Endothelial cell of umbilical vein (primary cell): ENCODE measurements at regions not wholly inside any gene's neighbourhood (a gene's known extent, or its start where the extent isn't known, plus 50 kb on each side); places are given as distances from the start of the nearest gene placed in this dataset.

Source experiments
- BruUV-seq: library from RNA; stranded (reverse); fragments of 400-500 nt; replicated peaks from 2 replicates; lab custom pipeline; 2021; lab: Mats Ljungman, UMichigan
- CTCF ChIA-PET: fragments of 300-600, 350-600 bp; sonication (Branson Sonifier 250); formaldehyde crosslinking; loops from one replicate; lab custom pipeline; 2021; ENCODE audit warnings: antibody characterized with exemption, inconsistent platforms; lab: Charles Lee
- POLR2A ChIA-PET: fragments of 300-600, 350-600 bp; sonication (Branson Sonifier 250); formaldehyde crosslinking; loops from one replicate; lab custom pipeline; 2021; ENCODE audit warnings: antibody characterized with exemption, inconsistent platforms; lab: Charles Lee
- DNase-seq: peaks from one replicate; pipeline ENCODE4 v3.0.0-alpha.2; 2011; ENCODE audit warnings: low read depth, low spot score
- FAIRE-seq: peaks from 2 replicates; lab custom pipeline; 2011; peaks lifted over from hg19 to GRCh38; lab: Jason Lieb, UNC
- H2AFZ ChIP-seq: 2 replicates; pipeline ENCODE4 v1.6.0; 2012; ENCODE audit warnings: low read depth, low read length, control low read depth, inconsistent platforms
- H3K27ac ChIP-seq: 2 replicates; pipeline ENCODE4 v1.5.1; 2011; ENCODE audit warnings: low read depth, mild to moderate bottlenecking, control low read depth, low read length, moderate library complexity; ENCODE audit not compliant: insufficient read depth
- H3K27me3 ChIP-seq, 2 experiments: 2 replicates each; pipeline versions ENCODE4 v1.6.0 to v1.6.1; 2011; ENCODE audit warnings: low read length in 2 of 2, mixed read lengths in 1 of 2; ENCODE audit not compliant: control insufficient read depth in 2 of 2, insufficient read depth in 2 of 2
- H3K36me3 ChIP-seq, 2 experiments: 2 replicates in 1 of 2; 3 replicates in 1 of 2; pipeline ENCODE4 v1.5.1; 2011; ENCODE audit warnings: low read length in 2 of 2, mild to moderate bottlenecking in 1 of 2, moderate library complexity in 1 of 2; ENCODE audit not compliant: control insufficient read depth in 2 of 2, insufficient read depth in 2 of 2; ENCODE audit errors: extremely low read depth in 1 of 2
- H3K4me1 ChIP-seq: 3 replicates; pipeline ENCODE4 v1.5.1; 2011; ENCODE audit warnings: mild to moderate bottlenecking, low read length; ENCODE audit not compliant: control insufficient read depth, insufficient read depth; ENCODE audit errors: extremely low read depth
- H3K4me2 ChIP-seq: 2 replicates; pipeline ENCODE4 v1.6.1; 2011; ENCODE audit warnings: low read length, control low read depth, mixed read lengths; ENCODE audit not compliant: insufficient read depth
- H3K4me3 ChIP-seq, 3 experiments: fragments of 200-600 bp in 1 of 3; sonication (generic), shearing (Covaris generic) in 1 of 3; replicated peaks in 1 of 3; 2 replicates each; pipeline ENCODE4 v1.5.1; 2011 to 2016; ENCODE audit warnings: control low read depth in 3 of 3, low read length in 3 of 3, mild to moderate bottlenecking in 2 of 3, inconsistent platforms in 1 of 3, low read depth in 1 of 3, moderate library complexity in 1 of 3; ENCODE audit not compliant: insufficient read depth in 1 of 3
- H3K79me2 ChIP-seq: 2 replicates; pipeline ENCODE4 v1.6.0; 2012; ENCODE audit warnings: low read length, inconsistent platforms; ENCODE audit not compliant: control insufficient read depth, insufficient read depth
- H3K9ac ChIP-seq: replicated peaks from 2 replicates; pipeline ENCODE3; 2011; ENCODE audit warnings: low read length, control low read depth; ENCODE audit not compliant: insufficient read depth; ENCODE audit errors: extremely low read depth
- H3K9me1 ChIP-seq: replicated peaks from 3 replicates; pipeline ENCODE4 v1.6.0; 2011; ENCODE audit warnings: mild to moderate bottlenecking, low read length; ENCODE audit not compliant: control insufficient read depth, insufficient read depth; ENCODE audit errors: extremely low read depth
- H3K9me3 ChIP-seq: replicated peaks from 2 replicates; pipeline ENCODE4 v1.5.1; 2012; ENCODE audit warnings: low read length, inconsistent platforms; ENCODE audit not compliant: control insufficient read depth, insufficient read depth
- H4K20me1 ChIP-seq: replicated peaks from 2 replicates; pipeline ENCODE3; 2011; ENCODE audit warnings: mild to moderate bottlenecking, low read length; ENCODE audit not compliant: control insufficient read depth, insufficient read depth; ENCODE audit errors: extremely low read depth
- MAX ChIP-seq: IDR thresholded peaks from 2 replicates; pipeline ENCODE4 v1.6.1; 2011; ENCODE audit not compliant: insufficient read depth, insufficient read length
- POLR2A ChIP-seq: IDR thresholded peaks from 2 replicates; pipeline ENCODE4 v1.6.1; 2012; ENCODE audit warnings: low read depth, mild to moderate bottlenecking, control low read depth, low read length
- POLR2AphosphoS5 ChIP-seq: IDR thresholded peaks from 2 replicates; pipeline ENCODE4 v1.6.1; 2012; ENCODE audit warnings: low read depth, mild to moderate bottlenecking, control low read depth, low read length, moderate library complexity; ENCODE audit not compliant: insufficient read depth
- dilution Hi-C: fragments of 300-500 bp; cut with MboI; formaldehyde crosslinking; loops from one replicate; pipeline ENCODE4 v1.15.0; 2019; ENCODE audit warnings: low sequenced_read_pairs; ENCODE audit not compliant: extremely low pct_ligation_motif_present
- intact Hi-C: fragments of 100-400 bp; cut with micrococcal nuclease; formaldehyde crosslinking; loops from one replicate; pipeline ENCODE4 v1.10.0; 2022

- ChIA-PET CTCF (no interaction called here), POLR2A (no interaction called here)
- no peak overlapping the region for H3K27ac ChIP-seq
- no peak overlapping the region for H2AFZ ChIP-seq
- intact Hi-C loops, result no loop called here
- no peaks in the 10 kb centered on the region for H3K4me1 ChIP-seq
- no peak for TF ChIP-seq MAX
- DNase-seq, result no peak
- no peaks in the 10 kb centered on the region for H3K36me3 ChIP-seq
- H3K4me3 ChIP-seq, result no peak overlapping the region
- FAIRE-seq, result no peak
- H3K9me1 ChIP-seq, result no peaks in the 10 kb centered on the region
- dilution Hi-C loops, result no loop called here
- no peak overlapping the region for H3K4me2 ChIP-seq
- no peak overlapping the region for H3K9ac ChIP-seq
- no peaks in the 10 kb centered on the region for H3K9me3 ChIP-seq
- no peaks in the 10 kb centered on the region for H4K20me1 ChIP-seq
- H3K27me3 ChIP-seq, result peaks cover 0 to 4% of the 10 kb centered on the region in 2 experiments
- no TSS peak for BruUV-seq
- H3K79me2 ChIP-seq, result no peaks in the 10 kb centered on the region
These were observed 118.6 kb upstream of the COL5A1 start for GRCh38 chr9:134522976-134523375.

DNA sequence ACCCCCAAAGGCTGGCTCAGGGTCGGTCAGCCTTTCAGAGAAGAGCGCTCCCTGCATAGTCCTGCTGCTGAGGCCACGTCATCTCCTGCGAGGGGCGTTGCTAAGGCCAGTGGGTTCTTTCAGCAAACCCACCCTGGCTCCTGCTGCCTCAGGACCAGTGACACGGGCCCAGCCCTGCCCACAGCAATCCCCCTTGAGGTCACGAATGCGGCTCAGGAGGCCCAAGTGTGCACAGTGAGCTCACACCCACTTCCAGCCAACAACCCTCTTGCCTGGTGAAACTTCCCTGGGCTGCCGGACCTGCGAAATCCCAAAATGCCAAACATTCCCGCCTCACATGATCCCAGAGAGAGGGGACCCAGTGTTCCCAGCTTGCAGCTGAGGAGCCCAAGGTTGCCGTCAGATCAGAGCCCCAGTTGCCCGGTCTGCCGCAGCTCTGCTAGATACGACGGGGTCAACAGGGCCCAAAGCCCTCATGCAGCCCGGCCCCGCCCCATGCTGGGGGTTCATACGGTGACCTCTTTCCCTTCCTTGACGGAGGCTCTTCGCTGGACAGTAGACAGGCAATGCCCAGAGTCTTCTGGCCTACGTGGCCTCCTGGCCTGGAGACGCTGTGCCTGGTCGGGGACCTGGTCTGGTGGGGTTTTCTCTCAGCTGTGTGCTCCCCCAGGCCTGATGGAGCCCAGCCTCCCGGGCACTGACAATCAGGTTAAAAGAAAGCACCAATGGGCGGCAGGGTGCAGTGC lies 116.4 kb upstream of the COL5A1 start:
- BruUV-seq, result no TSS peak
- peaks cover 5 to 13% of the 10 kb centered on the region in 2 experiments for H3K27me3 ChIP-seq
- TF ChIP-seq POLR2A, result no peak
- no peak for TF ChIP-seq POLR2AphosphoS5
- no peaks in the 10 kb centered on the region for H3K79me2 ChIP-seq
- no peaks in the 10 kb centered on the region for H3K4me1 ChIP-seq
- H4K20me1 ChIP-seq, result no peaks in the 10 kb centered on the region
- H3K9ac ChIP-seq, result no peak overlapping the region
- intact Hi-C loops (no loop called here), dilution Hi-C loops (no loop called here)
- no peaks in the 10 kb centered on the region for H3K36me3 ChIP-seq
- no peak overlapping the region for H3K4me2 ChIP-seq
- DNase-seq (no peak), FAIRE-seq (no peak)
- H2AFZ ChIP-seq, result no peak overlapping the region
- no peaks in the 10 kb centered on the region for H3K9me3 ChIP-seq
- CTCF ChIA-PET, result no interaction called here
- no peak overlapping the region for H3K4me3 ChIP-seq
- no peak overlapping the region for H3K27ac ChIP-seq
- H3K9me1 ChIP-seq, result no peaks in the 10 kb centered on the region
- POLR2A ChIA-PET, result no interaction called here
